GM12878 (cell line): ENCODE measurements at regions not wholly inside any gene's neighbourhood (a gene's known extent, or its start where the extent isn't known, plus 50 kb on each side); places are given as distances from the start of the nearest gene placed in this dataset.

Source experiments
- BCL3 ChIP-seq: IDR thresholded peaks from 2 replicates; pipeline ENCODE4 v1.6.1; 2011; ENCODE audit warnings: borderline replicate concordance, low read depth, mild to moderate bottlenecking, moderate library complexity, low read length; ENCODE audit not compliant: insufficient read depth, poor library complexity, severe bottlenecking
- CTCF ChIP-seq, 3 experiments: IDR thresholded peaks in 2 of 3; conservative IDR thresholded peaks in 1 of 3; 2 replicates each; pipeline ENCODE4 v1.5.1; 2011; ENCODE audit warnings: low read depth in 3 of 3, low read length in 3 of 3, mild to moderate bottlenecking in 3 of 3, control low read depth in 2 of 3, moderate library complexity in 2 of 3, inconsistent platforms in 1 of 3, mixed read lengths in 1 of 3; ENCODE audit not compliant: control insufficient read depth in 2 of 3, insufficient read depth in 1 of 3; ENCODE audit errors: extremely low read depth in 1 of 3
- ELK1 ChIP-seq: IDR thresholded peaks from 2 replicates; pipeline ENCODE4 v1.6.1; 2012; ENCODE audit warnings: low read depth, low read length, improper control_type of control experiment
- EZH2 ChIP-seq: IDR thresholded peaks from 2 replicates; pipeline ENCODE4 v1.6.1; 2012; ENCODE audit warnings: low read depth, mild to moderate bottlenecking, control low read depth, inconsistent platforms, low read length, borderline replicate concordance; ENCODE audit not compliant: control insufficient read depth
- LARP7 ChIP-seq: fragments of 450-650 bp; IDR thresholded peaks from 2 replicates; pipeline ENCODE4 v1.6.1; 2017; ENCODE audit warnings: mild to moderate bottlenecking
- MYC ChIP-seq: IDR thresholded peaks from 2 replicates; pipeline ENCODE4 v1.6.1; 2011; ENCODE audit warnings: mild to moderate bottlenecking, low read length, moderate library complexity, inconsistent platforms; ENCODE audit not compliant: insufficient read depth, insufficient replicate concordance, insufficient read length, severe bottlenecking
- NFYB ChIP-seq: IDR thresholded peaks from 2 replicates; pipeline ENCODE4 v1.6.1; 2011; ENCODE audit warnings: low read depth, mild to moderate bottlenecking, low read length, improper control_type of control experiment, moderate library complexity; ENCODE audit not compliant: insufficient read depth
- NKRF ChIP-seq: fragments of 450-650 bp; conservative IDR thresholded peaks from 2 replicates; pipeline ENCODE4 v1.6.1; 2017; ENCODE audit warnings: mild to moderate bottlenecking, moderate library complexity
- RAD21 ChIP-seq: IDR thresholded peaks from 2 replicates; pipeline ENCODE4 v1.6.1; 2011; ENCODE audit warnings: mild to moderate bottlenecking, low read depth, low read length, moderate library complexity; ENCODE audit not compliant: insufficient read depth
- YY1 ChIP-seq: IDR thresholded peaks from 2 replicates; pipeline ENCODE4 v1.6.1; 2011; ENCODE audit warnings: low read depth, mild to moderate bottlenecking, low read length
- ZBTB4 ChIP-seq: fragments of 450-650 bp; formaldehyde crosslinking; IDR thresholded peaks from 2 replicates; pipeline ENCODE4 v1.4.0; 2022; ENCODE audit warnings: mild to moderate bottlenecking, moderate library complexity
- ZNF384 ChIP-seq: IDR thresholded peaks from 2 replicates; pipeline ENCODE4 v1.6.1; 2012; ENCODE audit warnings: low read depth, mild to moderate bottlenecking, low read length, improper control_type of control experiment, borderline replicate concordance

GRCh38 chr10:47192273-47192672 lies 107.7 kb upstream of the GDF10 start:
- TF ChIP-seq CTCF (IDR thresholded peaks at IDR 0.05 in 2 of 3, conservative IDR thresholded peaks at IDR 0.05 in 1 of 3; ENCODE audit: control insufficient read depth in 2 of 3, extremely low read depth in 1 of 3, insufficient read depth in 1 of 3, low read depth in 3 of 3, low read length in 3 of 3) = no peak
- TF ChIP-seq YY1 = no peak
- no peak for TF ChIP-seq ZBTB4 (CRISPR knock-in tag)
- TF ChIP-seq RAD21 = no peak
- no peak for TF ChIP-seq MYC
- no peak for TF ChIP-seq BCL3
- TF ChIP-seq NFYB = no peak
- TF ChIP-seq ELK1 = no peak
- no peak for TF ChIP-seq EZH2
- no peak for TF ChIP-seq ZNF384
- TF ChIP-seq NKRF = no peak
- TF ChIP-seq LARP7 = no peak
